ENCODE measurements at regions not wholly inside any gene's neighbourhood (a gene's known extent, or its start where the extent isn't known, plus 50 kb on each side); places are given as distances from the start of the nearest gene placed in this dataset.

DNA sequence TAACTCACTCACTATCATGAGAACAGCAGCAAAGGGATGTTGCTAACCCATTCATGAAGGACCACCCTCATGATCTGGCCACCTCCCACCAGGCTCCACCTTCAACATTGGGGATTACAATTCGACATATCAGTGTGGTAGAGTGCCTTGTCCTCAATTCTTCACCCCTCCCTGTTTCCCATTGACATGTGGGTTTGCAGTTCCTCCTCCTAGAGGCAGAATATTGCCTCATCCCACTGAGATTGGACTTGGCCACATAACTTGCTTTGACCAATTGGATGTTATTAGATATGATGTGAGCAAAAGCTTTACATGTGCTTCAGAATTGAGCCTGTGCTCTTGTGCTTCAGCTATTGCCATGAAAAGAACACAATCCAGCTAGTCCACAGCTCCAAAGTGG is 217.0 kb upstream of the CXCR4 start:
- H3K9me3 ChIP-seq (ENCODE audit: control insufficient read depth, low read length), result peaks cover 23% of the 10 kb centered on the region
- no peaks in the 10 kb centered on the region for H3K36me3 ChIP-seq (ENCODE audit: control insufficient read depth, insufficient read depth, low read length)
- H3K4me1 Mint-ChIP-seq, result no peaks in the 10 kb centered on the region
- no peaks in the 10 kb centered on the region for H3K4me1 ChIP-seq (ENCODE audit: control insufficient read depth, insufficient read depth, low read length)
- peaks cover 2% of the 10 kb centered on the region for H3K27me3 Mint-ChIP-seq (ENCODE audit: insufficient read depth)
- peaks cover 19% of the 10 kb centered on the region for H3K9me3 Mint-ChIP-seq
- TF ChIP-seq, protein P1, sequence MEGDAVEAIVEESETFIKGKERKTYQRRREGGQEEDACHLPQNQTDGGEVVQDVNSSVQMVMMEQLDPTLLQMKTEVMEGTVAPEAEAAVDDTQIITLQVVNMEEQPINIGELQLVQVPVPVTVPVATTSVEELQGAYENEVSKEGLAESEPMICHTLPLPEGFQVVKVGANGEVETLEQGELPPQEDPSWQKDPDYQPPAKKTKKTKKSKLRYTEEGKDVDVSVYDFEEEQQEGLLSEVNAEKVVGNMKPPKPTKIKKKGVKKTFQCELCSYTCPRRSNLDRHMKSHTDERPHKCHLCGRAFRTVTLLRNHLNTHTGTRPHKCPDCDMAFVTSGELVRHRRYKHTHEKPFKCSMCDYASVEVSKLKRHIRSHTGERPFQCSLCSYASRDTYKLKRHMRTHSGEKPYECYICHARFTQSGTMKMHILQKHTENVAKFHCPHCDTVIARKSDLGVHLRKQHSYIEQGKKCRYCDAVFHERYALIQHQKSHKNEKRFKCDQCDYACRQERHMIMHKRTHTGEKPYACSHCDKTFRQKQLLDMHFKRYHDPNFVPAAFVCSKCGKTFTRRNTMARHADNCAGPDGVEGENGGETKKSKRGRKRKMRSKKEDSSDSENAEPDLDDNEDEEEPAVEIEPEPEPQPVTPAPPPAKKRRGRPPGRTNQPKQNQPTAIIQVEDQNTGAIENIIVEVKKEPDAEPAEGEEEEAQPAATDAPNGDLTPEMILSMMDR (conservative IDR thresholded peaks at IDR 0.05), result no peak
- 75 to 86% methylated on average over 1 of the region's 1 CpG for WGBS, 2 experiments (ENCODE audit: insufficient coverage in 1 of 2, insufficient read length in 1 of 2)
- H3K36me3 Mint-ChIP-seq (ENCODE audit: low read depth), result no peaks in the 10 kb centered on the region
- no peak overlapping the region for H3K4me3 ChIP-seq (ENCODE audit: low read length)
- H3K27me3 ChIP-seq (ENCODE audit: control insufficient read depth, insufficient read depth, low read length, poor library complexity, severe bottlenecking), result no peaks in the 10 kb centered on the region
- H3K9ac ChIP-seq (ENCODE audit: extremely low read depth, low read length, poor library complexity, severe bottlenecking), result no peak overlapping the region
- no peak for DNase-seq
- no peak overlapping the region for H3K27ac Mint-ChIP-seq
- no peak overlapping the region for H3K27ac ChIP-seq (ENCODE audit: low read depth, low read length)
- no peak overlapping the region for H3K4me3 Mint-ChIP-seq

DNA sequence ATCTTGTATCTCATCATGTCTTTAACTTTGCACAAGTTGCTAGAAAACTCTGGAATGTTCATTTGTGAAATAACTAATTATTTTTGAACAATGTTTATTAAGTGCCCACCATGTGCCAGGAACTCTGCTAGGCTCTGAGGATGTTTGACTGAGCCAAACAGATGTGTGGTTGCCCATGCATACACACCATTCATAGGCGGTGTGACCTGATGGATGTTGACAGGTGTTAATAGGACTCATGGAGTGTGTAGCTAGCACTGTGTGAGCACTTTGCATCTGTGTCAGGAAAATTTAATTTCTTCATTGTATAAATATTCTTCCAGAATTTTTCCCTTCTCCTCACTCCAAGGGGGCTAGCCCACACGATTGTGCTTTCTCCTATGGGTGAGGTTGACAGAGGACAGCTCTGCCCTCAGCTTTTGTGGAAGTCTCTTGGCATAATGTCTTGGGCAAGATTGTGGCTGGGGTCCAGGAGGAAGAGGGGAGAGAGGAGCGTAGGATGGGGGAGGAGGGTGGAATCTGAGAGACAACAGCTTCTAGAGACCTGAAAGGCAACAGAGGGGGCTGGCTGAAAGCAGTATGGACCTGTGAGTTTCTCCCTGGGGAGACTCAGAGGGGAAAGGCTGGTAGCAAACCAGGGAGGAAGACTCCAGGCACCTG is 214.6 kb upstream of the CXCR4 start:
- Mint-ChIP-seq H3K4me1 (peaks cover 11% of the 10 kb centered on the region), H3K27ac (no peak overlapping the region), H3K9me3 (peaks cover 3% of the 10 kb centered on the region), H3K27me3 (ENCODE audit: insufficient read depth) (peaks cover 2% of the 10 kb centered on the region), H3K36me3 (ENCODE audit: low read depth) (no peaks in the 10 kb centered on the region), H3K4me3 (no peak overlapping the region)
- Histone ChIP-seq H3K4me1 (ENCODE audit: control insufficient read depth, insufficient read depth, low read length) (peaks cover 7% of the 10 kb centered on the region), H3K27me3 (ENCODE audit: control insufficient read depth, insufficient read depth, low read length, poor library complexity, severe bottlenecking) (no peaks in the 10 kb centered on the region), H3K27ac (ENCODE audit: low read depth, low read length) (no peak overlapping the region), H3K9me3 (ENCODE audit: control insufficient read depth, low read length) (peaks cover 12% of the 10 kb centered on the region), H3K36me3 (ENCODE audit: control insufficient read depth, insufficient read depth, low read length) (no peaks in the 10 kb centered on the region), H3K9ac (ENCODE audit: extremely low read depth, low read length, poor library complexity, severe bottlenecking) (no peak overlapping the region), H3K4me3 (ENCODE audit: low read length) (no peak overlapping the region)
- TF ChIP-seq, protein P1 (conservative IDR thresholded peaks at IDR 0.05), result no peak
- no peak for DNase-seq
- 86 to 100% methylated on average over 2 to 3 of the region's 3 CpGs for WGBS, 2 experiments (ENCODE audit: insufficient coverage in 1 of 2, insufficient read length in 1 of 2)

DNA sequence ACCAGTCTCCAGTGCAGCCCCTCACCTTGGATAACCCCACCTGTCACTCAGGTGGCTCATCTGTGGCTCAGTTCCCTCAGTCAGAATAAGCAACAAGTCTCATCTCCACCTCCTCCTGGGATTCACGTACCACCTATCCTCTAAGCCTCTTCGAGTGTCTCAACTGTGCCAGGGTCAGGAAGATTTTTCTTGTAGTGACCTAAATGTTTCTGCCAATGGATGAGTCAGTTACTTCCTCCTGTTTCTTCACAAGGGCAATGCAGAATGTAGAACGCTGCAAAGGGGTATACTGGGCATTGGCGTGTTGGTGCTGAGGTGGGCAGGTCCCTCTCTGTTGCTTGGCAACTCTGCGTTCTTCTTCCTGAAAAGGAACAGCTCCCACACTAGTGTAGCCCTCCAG is 213.3 kb upstream of the CXCR4 start:
- no peak overlapping the region for H3K27ac Mint-ChIP-seq
- H3K36me3 Mint-ChIP-seq (ENCODE audit: low read depth), result no peaks in the 10 kb centered on the region
- DNase-seq, result no peak
- WGBS, 2 experiments (ENCODE audit: insufficient coverage in 1 of 2, insufficient read length in 1 of 2), result 90 to 97% methylated on average over 4 to 5 of the region's 5 CpGs
- Histone ChIP-seq H3K4me1 (ENCODE audit: control insufficient read depth, insufficient read depth, low read length) (peaks cover 13% of the 10 kb centered on the region), H3K4me3 (ENCODE audit: low read length) (no peak overlapping the region), H3K9me3 (ENCODE audit: control insufficient read depth, low read length) (peaks cover 12% of the 10 kb centered on the region), H3K36me3 (ENCODE audit: control insufficient read depth, insufficient read depth, low read length) (no peaks in the 10 kb centered on the region), H3K9ac (ENCODE audit: extremely low read depth, low read length, poor library complexity, severe bottlenecking) (no peak overlapping the region), H3K27ac (ENCODE audit: low read depth, low read length) (no peak overlapping the region), H3K27me3 (ENCODE audit: control insufficient read depth, insufficient read depth, low read length, poor library complexity, severe bottlenecking) (no peaks in the 10 kb centered on the region)
- peaks cover 3% of the 10 kb centered on the region for H3K9me3 Mint-ChIP-seq
- H3K27me3 Mint-ChIP-seq (ENCODE audit: insufficient read depth), result peaks cover 2% of the 10 kb centered on the region
- no peak overlapping the region for H3K4me3 Mint-ChIP-seq
- TF ChIP-seq, protein P1 (conservative IDR thresholded peaks at IDR 0.05), result no peak
- H3K4me1 Mint-ChIP-seq, result peaks cover 17% of the 10 kb centered on the region
